ENCODE measurements at regions not wholly inside any gene's neighbourhood (a gene's known extent, or its start where the extent isn't known, plus 50 kb on each side); places are given as distances from the start of the nearest gene placed in this dataset.

DNA sequence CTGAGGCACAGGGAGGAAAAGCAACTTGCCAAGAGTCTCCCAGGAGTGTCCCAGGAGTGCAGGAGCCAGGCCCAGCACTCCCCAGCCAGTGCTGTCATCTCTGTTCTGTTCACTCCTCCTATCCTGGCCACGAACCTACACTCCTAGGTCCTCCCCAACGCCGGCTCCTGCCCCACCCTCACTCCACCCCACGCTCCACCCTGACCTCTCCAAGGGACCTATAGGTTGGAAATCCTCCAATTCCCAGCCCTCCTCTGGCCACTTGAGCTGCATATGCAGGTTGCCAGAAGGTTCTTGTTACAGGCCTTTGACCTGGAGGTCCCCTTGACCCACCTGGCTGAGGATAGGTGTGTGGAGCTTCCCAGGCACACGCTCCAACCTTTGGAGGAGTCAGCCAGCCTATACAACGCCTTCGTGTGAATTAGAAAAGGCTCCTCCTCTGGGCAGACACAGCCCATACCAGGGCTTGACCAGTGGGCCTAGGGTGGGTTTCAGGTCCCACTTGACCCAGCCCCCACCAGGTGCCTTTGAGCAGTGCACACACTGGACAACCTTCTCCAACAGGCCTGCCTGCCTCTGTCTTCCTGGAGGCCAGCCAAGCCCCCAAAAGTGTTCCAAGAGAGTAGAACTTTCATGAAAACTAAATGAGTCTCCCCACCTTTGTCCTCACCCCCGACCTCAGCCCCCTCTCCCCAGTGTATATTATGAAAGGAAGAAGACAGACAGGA is 167.2 kb upstream of the TLE3 start:
- no peak for DNase-seq (ENCODE audit: low read depth in 2 of 2)

DNA sequence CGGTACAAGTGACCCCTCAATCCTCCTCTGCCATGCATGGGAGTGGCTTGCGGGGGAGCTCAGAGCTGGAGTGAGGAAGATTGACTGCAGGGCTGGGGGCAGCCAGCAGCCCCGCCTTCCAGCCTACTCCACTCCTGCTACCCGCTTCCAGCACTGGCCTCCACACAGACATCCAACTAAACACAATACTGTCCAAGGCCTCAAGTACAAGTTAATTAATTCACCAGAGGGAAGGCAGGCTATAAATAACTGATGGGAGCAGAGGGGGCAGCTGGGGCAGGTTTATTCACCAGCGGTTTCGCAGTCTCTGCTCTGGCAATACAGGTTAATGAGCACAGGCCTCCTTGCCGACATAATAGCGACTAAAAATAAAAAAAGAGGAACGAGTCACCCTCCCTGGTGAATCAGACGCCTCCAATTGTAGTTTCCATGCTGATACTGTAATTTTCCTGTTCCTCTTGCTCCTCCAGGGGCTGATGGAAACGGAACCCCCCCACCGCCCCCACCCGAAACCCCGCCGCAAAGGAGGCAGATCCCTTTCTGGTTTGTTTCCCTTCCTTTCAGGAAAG is 166.4 kb upstream of the TLE3 start:
- no peak for DNase-seq (ENCODE audit: low read depth in 2 of 2)

DNA sequence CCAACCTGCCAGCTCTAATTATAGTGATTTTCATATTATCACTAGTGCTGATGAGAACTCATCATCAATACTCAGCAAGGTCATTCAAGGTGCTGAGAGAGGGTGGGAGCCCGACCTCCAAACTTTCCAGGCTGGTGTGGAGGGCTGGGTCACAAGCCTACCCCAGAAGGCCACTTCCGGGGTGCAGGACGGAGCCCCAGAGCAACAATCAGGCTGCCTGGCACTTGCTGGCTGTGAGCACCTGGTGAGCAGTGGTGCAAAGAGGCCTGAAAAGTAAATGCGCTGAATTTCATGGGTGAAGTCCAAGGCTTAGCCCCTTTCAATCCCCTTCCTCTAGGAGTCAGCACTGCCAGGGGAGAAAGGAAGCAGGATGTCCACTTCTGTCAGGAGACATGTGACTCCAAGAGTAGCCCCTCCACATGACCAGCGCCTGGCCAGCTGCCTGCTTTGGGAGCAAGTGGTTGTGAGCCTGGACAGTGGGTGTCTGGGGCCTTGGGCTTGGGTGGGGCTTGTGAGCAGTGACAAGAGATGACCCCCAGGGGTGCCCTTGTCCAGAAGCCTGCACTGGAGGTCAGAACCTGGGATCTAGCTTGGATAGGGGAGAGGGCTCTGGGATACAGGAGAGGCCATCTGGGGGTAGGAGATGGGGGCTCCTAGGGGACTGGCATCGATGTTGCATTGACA is 165.0 kb upstream of the TLE3 start:
- DNase-seq (ENCODE audit: low read depth in 2 of 2) = no peak

DNA sequence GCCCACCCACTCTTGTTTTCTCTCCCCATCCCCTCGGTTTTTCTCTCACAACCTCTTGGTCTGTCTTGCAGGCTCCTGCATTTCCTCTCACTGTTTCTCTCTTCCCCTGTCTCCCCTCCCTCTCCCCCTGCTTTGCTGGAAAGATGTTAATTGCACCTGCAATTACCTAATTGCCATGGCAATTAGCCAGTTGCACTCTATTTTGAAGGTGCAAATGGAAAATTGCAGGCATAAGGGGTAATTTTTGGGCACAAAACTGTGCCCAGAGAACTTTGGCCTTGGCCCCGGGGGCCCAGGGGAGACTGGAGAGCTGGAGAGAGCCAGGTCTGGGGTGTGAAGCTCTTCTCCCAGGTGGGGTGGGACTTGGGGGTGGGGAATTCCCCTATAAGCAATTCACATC is 164.5 kb upstream of the TLE3 start:
- no peak for DNase-seq (ENCODE audit: low read depth in 2 of 2)

DNA sequence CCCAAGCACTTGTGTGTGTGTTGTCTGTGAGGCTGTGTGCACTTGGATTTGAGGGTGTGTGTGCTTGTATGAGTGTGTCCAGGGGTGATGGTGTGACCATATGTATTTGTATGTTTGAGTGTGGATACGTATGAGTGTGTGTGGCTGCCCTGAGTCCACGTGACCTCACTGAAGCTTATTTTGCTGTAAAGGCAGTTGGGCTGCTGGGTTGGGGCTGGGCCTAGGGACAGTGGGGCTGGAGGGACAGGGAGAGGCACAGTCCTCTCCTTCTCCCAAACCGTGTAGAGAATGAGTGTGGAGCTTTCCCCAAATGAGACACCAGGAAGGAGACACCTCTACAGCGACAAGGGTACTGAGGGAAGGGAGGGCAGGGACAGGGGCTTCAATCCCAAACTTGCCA is 163.4 kb upstream of the TLE3 start:
- no peak for DNase-seq (ENCODE audit: low read depth in 2 of 2)

DNA sequence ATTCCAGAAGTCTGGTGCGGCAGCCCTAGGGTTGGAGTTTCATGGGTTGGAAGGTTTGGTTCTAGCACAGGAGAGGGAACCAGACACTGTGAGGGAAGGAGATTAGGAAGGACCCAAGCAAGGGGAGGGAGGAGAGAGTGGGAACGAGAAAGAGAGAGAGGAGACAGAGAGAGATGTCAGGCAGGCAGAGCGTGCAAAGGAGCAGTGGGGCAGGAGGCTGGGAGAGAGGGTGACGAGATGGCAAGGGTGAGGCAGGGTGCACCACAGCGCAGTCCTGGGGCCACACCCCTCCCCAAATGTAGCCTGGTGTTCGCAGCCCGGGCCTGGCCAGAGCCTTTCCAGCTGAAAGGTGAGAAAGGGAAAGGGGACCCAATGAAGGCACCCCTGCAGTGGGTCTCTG is 162.9 kb upstream of the TLE3 start:
- no peak for DNase-seq (ENCODE audit: low read depth in 2 of 2)

DNA sequence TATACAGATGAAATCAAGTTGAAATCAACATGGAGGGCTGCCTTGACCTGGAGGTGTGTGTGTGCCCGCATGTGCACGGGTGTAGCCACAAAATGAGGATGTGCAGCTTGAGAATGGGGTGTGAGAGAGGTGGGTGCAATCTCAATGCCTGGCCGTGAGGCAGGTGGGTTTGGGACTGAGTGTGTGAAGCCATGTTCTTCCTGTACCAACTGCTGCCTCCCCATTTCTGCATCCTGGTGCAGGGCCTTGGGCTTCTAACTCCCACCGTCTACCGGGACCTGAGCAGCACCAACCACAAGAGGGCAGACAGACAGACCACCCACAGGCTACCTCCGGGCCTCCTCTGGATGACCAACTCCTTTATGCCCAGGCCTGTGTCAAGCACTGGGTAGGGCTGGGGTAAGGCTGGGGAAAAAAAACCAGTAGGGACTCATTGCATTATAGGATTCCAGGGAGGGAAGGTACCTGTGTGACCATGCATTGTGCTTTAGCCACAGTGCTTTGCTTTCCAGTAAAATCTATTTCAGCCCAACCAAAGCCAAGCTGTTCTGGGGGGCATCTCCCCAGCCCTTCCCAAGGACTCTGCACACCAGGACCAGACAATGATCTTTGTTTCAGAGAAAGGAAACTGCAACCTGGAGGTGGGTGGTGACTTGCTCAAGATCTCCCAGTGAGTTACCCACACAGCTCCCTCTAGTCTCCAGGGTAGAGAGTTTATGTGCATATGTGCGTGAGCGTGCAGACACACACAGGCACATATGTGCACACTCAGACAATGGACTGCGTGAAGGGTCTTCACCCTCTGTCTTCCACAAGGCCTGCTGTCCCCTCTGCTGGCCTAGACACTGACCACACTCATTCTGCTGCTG is 162.2 kb upstream of the TLE3 start:
- DNase-seq (ENCODE audit: low read depth in 2 of 2) = no peak

DNA sequence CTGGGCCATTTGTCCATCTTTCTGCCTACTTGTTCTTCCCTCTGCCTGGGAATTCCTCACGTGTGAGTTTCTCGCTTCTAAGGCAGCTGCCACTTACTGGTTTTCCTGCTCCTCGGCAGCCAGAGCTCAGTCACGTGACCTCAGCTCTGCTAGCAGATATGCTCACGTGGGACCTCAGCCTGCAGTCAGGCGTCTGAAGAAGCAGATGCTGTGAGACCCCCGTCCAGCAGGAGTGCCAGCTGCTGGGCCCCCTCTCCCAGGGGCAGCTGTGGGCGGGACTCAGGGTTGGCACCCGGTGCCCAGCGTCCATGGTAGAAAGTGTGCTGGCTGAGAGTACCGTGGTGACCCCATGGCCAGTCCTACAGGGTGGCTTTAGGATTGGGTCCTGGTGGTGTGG is 161.3 kb upstream of the TLE3 start:
- peak; percentile 45 to 53 for DNase-seq (ENCODE audit: low read depth in 2 of 2)

DNA sequence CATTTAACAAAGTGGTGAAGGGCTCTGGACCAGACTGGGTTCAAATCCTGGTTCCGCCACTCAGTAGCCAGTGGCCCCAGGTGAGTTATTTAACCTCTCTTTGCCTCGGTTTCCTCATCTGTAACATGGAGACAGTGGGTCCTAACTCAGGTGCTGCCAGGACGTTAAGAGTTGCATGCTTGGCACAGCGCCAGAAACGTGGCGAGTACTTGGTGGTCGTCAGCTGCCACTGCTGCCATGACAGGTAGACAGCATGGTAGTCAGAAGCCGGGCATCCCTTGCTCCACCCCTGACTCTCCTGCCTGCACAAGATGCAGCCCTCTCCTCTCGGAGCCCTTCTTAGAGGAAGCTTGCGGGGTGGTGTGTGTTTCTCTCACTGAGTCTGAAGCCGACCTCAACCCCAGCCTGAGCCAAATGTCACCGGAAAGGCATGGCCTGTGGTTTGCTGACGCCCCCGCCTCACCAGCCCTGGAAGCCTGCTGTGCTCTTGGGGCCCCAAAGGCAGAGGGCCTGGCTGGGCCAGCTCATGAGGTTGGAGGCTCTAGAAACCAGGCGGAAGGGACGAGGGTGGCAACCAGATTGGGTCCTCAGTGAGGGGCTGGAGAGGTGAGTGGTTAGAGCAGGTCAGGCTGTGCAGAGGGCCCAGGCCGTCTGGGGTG is 160.8 kb upstream of the TLE3 start:
- DNase-seq (ENCODE audit: low read depth in 2 of 2) = no peak

DNA sequence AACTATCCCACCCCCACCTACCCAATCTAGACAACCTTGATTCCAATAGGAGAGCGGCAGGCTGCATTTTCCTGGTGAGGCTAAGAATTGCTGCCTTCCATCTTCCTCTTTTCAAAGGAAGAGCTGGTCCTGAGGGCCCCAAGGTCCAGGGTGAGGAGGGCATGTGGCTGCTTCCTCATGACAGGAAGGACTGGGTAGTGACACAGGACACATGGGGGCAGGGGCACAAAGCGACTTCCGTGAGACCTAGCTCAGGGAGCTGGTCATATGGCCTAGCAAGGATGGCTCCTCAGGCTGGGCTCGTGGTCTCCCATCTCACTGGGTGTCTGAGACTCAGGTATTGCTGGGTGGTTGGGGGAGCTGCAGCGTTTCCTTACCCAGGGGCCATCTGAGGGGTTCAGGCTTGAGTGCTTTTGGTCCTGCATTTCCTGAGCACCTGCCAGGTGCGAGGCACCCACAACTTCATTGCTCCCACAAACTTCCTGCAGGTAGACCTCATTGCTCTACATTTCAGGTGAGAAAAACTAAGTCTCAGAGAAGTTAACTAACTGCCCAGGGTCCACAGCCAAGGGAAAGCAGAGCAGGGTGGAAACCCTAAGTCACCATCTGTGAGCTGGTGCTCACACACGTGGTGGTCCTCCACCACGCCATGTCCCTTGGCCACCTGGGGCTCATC is 160.0 kb upstream of the TLE3 start:
- no peak for DNase-seq (ENCODE audit: low read depth in 2 of 2)

DNA sequence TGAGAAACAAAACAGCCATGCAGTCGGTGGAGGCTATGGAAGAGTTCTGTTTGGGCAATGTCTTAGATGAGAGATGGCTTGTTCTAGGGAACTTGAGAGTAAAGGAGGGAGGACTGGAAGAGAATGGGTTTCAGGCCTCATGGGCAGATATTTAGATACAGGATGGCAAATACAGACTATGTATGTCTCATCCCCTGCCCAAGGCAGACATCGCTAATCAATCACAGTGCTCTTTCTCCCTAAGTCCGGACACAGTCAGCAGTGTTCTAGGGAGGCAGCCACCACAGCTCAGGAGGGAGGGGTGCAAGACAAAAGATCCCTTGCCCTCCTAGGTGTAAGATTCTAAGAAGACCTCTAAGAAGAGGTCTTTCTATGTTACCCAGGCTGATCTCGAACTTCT is 159.3 kb upstream of the TLE3 start:
- DNase-seq (ENCODE audit: low read depth in 2 of 2) = no peak

DNA sequence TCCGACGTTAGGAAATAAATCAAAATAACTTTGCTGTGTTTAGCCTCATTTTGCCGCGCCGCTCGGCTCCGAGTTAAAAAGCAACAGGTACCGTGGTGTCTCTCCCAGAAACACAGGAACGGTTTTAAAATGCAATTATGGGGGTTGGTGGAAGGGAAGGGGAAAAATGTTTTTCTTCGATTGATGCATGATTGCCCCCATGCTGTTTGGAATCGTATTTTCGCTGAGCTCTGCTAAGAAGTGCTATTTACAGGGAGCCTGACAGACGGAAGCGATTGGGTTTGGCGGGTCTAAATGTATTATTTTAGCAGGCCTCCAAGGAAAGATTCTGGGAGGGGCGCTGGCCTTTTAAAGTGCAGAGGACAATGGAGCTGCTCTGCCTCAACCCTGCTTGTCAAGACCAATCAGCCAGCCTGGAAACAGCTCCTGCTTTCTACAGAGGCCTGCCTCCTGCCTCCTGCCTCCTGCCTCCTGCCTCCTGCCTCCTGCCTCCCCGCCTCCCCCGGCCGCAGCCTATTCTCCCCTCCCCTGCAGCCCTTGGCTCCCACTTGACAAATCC is 156.7 kb upstream of the TLE3 start:
- no peak for DNase-seq (ENCODE audit: low read depth in 2 of 2)

DNA sequence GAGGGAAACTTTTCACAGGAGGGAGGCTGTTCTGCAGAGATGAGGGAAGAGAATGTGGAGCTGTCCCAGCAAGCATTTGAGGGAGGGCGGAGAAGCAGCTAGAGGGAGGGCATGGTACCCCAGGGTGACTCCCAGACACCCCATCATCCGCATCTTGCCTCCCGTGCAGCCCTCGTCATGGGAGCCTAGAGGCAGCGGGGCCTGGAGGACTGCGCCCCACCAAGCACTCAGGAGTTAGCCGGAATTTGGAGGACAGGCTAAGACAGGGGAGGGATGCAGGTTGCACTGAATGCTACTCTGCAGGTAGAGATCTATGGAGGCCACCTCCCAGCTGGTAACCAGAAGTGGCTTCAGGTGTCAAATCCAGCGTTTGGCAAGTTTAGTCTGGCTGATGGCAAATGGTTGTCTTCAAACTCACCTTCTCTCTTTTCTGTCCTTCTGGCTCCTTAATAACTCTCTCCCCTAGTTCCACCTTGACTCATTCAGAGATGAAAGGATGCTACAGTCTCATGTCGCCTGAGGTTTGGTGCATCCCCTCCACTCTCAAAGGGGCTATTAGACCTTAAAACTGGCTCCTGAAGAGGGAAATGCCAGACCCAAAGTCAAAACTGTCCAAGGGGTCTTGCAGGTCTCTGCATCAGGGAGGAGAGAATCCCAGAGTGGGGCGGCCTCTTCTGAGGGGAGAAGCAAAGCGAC is 155.9 kb upstream of the TLE3 start:
- no peak for DNase-seq (ENCODE audit: low read depth in 2 of 2)

DNA sequence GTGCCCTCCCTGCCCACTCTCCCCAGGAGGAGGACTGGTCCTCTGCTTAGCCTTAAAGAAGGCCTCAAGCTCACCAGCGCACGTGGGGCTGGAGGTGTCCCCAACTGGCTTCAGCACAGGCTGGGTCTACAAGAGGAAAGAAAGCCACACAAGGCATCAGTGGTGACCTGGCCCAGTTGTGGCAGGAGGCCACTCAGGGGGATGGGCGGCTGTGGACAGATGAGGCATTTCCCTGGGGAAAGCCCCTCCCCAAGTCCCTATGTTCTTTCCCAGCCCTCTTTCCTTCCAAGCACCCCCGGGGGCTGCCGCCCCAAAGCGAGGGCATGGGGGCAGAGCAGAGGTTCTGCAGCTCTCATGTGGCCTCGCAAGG is 155.2 kb upstream of the TLE3 start:
- no peak for DNase-seq (ENCODE audit: low read depth in 2 of 2)

DNA sequence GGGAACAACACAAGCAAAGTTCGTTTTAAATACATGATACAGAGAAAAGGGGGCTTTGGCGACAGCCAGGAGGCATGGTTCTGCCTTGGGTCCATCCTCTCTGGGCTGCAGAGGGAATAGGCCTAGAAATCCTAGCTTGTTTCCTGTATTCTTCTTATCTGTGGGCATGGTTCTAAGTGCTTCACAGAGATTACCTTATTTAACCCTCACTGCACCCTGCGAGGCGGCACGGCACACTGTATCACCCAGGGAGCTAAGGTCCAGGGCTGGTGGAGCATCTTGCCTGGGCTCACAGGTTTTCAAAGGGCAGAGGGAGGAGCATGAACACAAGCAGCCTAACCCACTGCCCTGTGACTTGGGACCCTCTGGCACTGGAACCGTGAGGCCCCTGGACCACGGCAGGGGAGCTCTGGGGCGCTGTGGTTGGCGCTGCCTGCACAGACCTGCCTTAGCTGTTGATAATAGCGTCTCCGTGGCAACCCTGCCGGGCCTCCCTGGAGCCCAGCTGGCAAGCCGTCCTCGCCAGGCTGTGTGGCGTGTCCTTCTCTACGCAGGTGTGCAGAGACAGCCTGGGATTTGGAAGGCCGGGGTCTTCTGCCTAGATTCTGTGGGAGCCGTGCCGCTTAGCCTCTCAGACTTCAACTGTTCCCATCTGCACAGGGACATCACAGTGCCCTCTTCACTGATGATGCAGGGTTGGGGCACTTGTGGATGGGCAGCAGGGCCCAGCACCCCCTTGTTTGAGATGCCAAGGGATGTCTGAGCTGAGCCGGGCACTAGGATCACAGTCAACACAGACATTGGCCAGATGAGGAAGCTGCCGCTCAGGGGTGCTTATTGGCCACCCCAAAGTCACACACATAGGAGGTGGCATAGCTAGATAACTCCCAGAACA is 154.6 kb upstream of the TLE3 start:
- DNase-seq (ENCODE audit: low read depth in 2 of 2) = no peak

DNA sequence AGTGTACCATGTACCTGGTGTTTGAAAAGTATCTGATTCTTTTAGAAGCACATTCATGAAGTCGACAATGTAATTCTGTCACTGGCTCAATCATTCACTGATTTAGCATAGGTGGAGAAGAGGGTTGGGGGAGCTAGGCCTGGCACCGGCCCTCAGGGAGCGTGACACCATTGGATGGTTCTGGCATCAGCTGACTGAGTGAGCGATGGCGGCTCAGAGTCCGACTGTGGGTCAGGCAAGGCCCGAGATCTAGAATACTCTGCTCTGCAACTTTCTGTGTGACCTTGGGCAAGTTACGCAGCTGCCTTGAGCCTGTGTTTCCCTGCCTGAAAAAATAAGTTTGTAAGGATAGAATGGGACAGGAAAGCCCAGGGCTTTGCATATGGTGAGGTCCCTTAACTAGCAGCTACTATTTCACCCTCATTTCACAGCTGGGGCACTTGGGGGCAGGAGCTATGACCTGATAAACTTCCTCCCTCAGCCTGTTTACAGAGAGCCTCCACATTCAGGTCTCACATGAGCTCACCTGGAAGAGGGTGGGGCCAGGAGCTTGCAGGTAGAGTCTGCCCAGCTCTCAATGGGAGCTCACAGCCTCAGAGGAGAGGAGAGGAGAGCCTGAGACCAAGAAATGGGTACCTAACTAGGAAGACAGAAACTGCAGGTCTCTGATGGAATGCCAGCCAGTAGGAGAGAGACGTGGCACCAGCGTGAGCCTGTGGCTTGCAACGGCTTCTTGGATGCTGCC is 153.7 kb upstream of the TLE3 start:
- DNase-seq (ENCODE audit: low read depth in 2 of 2) = no peak

DNA sequence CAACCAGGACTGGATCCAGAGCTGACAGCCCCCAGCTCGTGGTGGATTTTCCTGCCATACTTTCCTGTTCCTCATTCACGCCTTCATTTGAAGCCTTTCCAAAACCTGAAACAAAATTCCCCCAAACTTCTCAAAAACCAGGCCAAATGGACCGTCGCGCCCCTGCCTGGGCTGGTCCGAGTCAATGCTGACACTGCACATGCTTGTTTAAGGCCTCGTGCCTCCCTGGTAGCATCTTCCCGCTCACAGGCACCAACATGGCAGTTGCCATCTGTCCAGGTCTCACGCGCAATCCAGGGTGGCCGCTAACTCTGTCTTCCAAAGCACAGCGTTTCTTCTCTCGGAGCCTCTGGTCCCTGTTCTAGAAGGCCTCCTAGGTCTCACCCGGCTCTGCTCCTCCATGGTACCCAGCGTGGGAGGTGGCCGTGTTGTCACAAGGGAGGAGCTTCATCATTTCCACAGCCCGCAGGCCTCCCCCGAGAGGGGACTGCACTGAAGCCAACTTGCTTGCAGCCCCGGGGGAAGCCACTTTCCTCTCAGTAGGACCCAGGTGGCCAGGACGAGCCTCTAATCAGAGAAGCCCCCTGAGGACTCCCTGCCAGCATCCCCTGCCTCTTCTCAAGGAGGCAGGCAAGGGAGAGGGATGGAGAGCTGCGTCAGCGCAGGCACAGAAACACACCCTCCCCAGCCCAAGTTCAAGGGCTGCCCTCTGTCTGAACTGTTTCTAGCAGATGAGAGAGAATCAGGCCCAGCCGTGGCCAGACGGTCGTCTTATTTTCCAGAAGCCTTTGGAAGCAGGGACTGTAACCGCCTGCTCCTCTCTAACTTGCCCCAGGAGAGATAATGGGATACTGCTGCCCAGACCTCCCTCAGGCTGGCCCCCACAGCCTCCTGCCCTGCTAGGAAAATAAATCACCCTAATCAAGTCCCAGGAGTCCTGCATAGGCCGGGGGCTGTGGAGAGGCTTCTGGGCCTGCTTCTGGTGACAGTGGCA is 152.8 kb upstream of the TLE3 start:
- no peak for DNase-seq (ENCODE audit: low read depth in 2 of 2)

All from fibroblast of skin of left biceps (primary cell).